SHP77 (cell line): ENCODE measurements at regions not wholly inside any gene's neighbourhood (a gene's known extent, or its start where the extent isn't known, plus 50 kb on each side); places are given as distances from the start of the nearest gene placed in this dataset.

Experiments used
- DNase-seq, 2 experiments: peaks; one replicate each; lab custom pipeline; 2025; lab: John Stamatoyannopoulos, UW

DNA sequence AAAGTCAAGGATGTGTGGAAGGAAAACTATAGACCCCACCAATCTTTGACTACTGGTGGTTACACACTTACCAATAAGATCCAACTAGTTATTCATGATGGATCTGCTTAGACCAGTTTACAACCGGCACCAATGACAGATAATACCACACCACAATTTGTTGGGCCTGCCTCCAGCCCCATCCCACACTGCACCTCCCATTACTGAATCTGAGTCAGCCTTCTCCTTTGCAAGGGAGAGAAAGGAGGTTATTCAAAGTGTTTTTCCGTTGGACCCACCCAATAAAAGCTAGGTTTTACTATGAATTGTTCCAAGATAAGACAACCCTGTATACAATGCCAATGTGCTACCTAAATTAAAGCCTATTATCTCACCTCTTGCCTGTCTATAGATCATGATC is 453.5 kb downstream of the MTRR start:
- no peak for DNase-seq

DNA sequence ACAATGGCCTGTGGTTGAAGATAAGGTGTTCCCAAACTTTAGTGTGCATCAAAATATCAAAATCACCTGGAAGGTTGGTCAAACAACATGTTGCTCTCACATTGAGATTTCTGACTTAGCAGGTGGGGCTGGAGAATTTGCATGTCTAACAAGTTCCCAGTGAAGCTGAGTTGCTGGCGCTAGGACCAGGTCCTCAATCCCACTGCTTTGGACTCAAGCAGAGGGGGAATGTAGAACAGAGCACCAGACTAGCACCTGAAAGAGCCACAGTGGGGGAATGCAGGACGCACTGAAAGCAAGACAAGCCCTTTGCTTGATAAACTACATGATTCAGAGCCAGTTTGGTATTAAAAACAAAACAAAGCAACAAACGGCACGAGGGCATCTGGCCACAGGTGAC is 458.1 kb downstream of the MTRR start:
- DNase-seq: no peak

- no peak for DNase-seq
Observed at GRCh38 chr5:8329773-8330172, 460.8 kb downstream of the MTRR start.

DNA sequence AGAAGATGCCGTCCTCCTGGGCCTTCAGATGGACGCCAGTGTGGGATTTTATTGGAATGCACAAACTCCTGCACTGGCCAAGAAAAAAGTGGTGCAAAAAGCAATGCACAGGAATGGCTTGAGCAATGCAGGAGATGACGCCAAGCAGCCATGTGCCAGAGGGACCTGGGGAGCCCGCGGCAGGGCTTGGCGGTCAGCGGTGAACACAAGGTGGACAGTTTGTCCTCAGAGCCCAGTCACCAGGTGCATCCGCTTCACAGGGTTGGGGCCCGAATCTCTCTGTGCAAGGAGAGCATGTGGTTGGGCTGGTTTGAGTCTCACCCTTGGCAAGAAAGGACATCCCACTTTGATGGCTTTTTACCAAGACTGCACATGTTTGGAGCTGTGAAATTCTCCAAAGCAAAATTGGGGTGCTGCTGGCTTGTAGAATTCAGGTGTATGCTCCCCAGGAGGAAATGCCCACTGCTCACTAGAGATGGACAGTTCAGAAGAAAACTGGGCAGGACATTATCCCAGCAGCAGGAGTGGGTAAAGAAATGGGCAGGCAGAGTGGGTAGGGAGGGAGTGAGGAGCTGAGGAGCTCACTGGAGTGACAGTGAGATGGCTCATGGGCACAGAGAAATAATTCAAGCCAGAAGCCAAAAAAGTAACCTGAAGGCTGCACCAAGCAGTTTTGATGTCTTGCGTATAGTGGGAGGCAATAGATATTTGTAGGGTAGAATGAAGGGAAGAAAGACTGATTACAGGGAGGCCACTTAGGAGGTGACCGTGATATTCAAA is 463.9 kb downstream of the MTRR start:
- DNase-seq: no peak

GRCh38 chr5:8333485-8333884 is 464.5 kb downstream of the MTRR start:
- no peak for DNase-seq

- no peak for DNase-seq
Observed at GRCh38 chr5:8333977-8334376, 465.0 kb downstream of the MTRR start.

DNA sequence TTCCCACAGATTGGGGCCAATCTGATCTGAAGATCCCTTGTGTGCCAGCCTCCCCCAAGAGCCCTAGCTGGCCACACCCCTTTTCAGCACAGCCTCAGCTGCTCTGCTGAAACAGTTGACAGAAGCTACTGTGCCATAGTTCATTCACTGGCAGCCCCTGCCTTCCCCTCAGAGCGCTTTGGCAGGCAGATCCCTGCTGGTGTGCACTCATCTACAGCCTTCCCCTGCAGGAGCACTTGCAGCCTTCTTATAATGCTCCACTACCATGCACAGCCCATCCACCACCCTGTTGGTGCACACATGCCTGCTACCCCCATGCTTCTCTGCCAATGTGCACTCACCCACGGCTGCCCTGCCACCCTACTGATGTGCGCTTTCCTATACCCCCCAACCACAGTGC is 471.3 kb downstream of the MTRR start:
- no peak for DNase-seq

- DNase-seq: peak; percentile 24 to 28
Observed at GRCh38 chr5:8340739-8341344, 471.9 kb downstream of the MTRR start.

GRCh38 chr5:8341406-8341805 is 472.5 kb downstream of the MTRR start:
- DNase-seq: no peak

DNA sequence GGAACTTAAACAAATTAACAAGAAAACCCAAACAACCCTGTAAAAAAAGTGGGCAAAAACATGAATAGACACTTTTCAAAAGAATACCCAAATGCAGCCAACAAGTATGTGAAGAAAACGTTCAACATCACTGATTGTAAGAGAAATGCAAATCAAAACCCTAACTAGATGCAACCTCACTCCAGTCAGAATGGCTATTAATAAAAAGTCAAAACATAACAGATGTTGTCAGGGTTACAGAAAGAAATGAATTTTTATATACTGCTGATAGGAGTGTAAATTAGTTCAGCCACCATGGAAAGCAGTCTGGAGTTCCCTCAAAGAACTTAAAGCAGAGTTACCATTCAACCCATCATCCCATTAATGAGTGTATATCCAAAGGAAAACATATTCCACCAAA is 479.0 kb downstream of the MTRR start:
- no peak for DNase-seq

GRCh38 chr5:8349855-8350254 is 480.9 kb downstream of the MTRR start:
- no peak for DNase-seq

DNA sequence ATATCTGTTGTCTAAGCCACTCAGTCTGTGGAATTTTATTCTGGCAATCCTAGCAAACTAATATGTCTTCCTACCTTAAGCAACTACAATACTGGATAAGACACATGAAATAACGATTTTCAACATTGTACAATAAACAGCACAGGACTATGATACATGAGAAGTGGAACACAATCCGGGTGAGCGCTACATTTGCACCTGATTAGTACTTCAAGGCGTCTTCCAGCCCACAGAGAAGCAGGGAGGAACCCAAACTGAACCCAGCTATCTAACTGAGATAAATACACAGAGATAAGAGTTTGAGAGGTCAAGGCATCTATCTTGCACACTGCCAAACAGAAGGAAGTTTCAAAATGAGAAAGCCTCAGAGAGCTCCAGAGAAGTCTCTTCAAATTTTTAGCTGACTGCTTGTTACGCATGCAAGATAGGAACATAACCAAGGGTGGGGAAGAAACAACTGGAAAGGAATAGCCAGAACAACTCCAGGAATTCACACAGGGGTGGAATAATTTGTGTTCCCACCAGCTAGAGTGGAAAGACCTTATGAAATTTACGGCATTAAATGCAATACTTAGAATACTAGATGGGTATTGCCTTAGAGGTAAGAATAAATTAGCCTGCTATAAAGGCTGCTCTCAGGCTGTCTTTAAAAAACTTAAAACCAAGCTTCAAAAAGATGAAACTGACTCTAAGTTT is 481.8 kb downstream of the MTRR start:
- no peak for DNase-seq

DNA sequence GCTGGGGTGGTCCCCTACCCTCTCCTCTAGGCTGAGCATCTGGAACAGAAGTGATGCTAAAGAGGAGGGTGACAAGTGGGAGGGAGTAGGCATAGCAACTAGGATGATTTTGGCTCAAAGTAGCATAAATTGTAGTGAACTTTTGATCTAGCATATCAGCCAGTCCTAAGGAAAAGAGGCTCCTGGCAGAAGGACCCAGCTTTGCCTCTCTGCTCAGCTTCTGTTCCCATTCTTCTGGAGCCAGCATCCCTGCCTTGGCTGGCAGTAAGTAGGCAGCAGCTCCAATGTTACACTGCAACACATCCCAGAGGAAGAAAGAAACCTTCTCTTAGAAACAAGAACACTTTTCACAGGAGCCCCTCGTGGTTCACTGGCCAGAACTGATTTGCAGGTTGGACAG is 487.0 kb downstream of the MTRR start:
- no peak for DNase-seq

DNA sequence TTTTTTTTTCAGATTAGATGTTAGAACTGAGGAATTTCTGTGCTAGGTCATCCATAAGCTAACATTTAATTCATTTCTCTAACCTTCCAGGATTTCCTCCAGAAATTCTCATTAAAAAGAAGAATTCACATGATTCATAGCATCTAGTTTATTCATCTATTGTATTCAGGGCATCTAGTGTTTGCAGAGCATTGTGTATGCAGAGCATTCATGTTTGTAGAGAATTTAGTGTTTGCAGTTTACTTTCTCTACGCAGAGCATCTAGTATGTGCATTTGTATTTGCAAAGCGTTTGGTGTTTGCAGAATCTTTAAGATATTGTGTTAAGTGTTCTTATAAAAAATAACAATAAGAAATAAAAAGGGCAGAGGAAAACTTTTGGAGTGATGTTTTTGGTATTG is 491.1 kb downstream of the MTRR start:
- no peak for DNase-seq

- no peak for DNase-seq
Observed at GRCh38 chr5:8362495-8362894, 493.5 kb downstream of the MTRR start.

- DNase-seq: no peak
Observed at GRCh38 chr5:8363138-8363537, 494.2 kb downstream of the MTRR start.

DNA sequence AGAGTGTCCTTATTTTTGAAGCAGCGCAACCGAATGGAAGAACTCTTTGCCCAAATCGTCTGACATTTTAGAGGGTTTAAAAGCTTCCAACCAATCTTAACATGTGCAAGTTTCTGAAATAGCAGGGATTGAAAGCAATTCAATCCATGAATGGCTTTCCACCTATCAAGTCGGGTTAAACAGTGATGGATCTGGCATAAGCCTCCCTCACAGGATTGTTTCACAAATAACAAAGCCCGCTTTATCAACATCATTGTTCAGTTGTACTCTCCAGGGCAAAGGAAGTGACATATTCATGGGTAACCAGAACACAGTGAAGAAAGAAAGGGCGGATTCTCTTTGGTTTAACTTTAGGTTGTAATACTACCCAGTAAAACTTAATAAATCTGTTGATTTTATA is 497.3 kb downstream of the MTRR start:
- DNase-seq: no peak

- DNase-seq: no peak
Observed at GRCh38 chr5:8376478-8376877, 507.5 kb downstream of the MTRR start.

GRCh38 chr5:8381972-8382371 is 513.0 kb downstream of the MTRR start:
- no peak for DNase-seq

DNA sequence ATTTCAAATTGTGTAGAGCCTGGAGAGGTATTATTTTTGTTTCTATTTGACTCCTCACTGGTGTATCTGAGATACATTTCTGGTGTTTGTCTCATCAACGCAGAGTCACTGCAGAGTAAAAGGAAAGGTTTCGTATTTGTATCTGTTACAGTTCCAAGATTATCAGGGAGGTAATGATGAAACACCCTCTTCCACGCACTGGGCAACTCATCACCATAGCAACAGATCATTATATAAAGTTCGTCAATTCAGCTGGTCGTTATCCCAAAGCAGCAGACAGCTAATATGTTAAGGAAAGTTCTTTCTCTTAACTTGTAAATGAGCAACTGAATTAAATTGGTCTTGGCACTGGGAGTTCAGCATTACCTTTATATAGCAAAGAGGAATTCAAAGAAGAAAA is 513.5 kb downstream of the MTRR start:
- no peak for DNase-seq

DNA sequence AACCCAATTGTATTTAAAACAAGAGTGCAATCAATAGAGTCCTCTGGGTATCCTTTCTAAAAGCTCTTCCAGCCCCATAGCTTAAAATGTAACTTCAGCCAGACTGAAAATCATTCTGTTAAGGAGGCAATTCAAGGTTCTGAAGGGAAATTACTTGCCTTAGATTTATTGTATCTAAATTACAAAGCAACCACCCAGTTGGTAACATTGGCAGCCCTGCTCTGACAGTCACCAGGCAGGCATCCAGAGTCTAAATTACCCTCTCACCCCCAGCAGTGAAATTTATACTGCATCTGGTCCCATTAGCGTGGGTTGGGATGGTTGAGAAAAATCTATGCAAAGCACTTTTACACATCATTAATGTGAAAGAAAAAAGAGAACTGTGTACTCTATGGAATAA is 514.7 kb downstream of the MTRR start:
- DNase-seq: no peak

GRCh38 chr5:8386719-8387288 is 517.9 kb downstream of the MTRR start:
- DNase-seq: no peak

DNA sequence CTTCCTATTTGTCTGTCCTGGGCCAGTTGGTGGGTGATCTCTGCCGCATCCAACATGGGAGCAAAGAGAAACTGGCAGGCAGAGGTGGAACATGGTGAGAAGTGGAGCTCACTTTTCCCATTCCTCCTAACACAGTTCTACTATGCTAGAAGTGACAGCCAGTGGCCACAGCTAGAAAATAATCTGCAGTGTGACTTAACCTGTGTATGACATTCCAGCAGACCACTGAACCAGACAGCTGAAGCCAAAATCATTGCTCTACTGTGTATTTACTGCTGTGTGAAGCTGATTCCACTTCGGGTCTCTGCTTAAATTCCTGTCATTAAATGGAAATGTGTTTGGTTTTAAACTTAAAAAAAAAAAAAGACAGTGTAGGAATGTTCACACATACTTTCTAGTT is 523.0 kb downstream of the MTRR start:
- no peak for DNase-seq
